CD4-positive, alpha-beta T cell (primary cell): ENCODE measurements at regions not wholly inside any gene's neighbourhood (a gene's known extent, or its start where the extent isn't known, plus 50 kb on each side); places are given as distances from the start of the nearest gene placed in this dataset.

Experiments
- ATAC-seq: fragments of 200-7000 bp; cut with Tn5 transposase; one replicate; pipeline ENCODE4 v1.10.0; 2022; ENCODE audit warnings: mild to moderate bottlenecking; ENCODE audit not compliant: poor library complexity
- CTCF ChIA-PET: fragments of 350-600 bp; sonication (Branson Sonifier 250); formaldehyde crosslinking; loops from one replicate; lab custom pipeline; 2021; ENCODE audit warnings: antibody characterized with exemption, inconsistent platforms; lab: Charles Lee
- POLR2A ChIA-PET: fragments of 350-600 bp; sonication (Branson Sonifier 250); formaldehyde crosslinking; loops from one replicate; lab custom pipeline; 2021; ENCODE audit warnings: antibody characterized with exemption, inconsistent platforms; lab: Charles Lee
- DNase-seq, 14 experiments: peaks; one replicate each; pipeline ENCODE4 v3.0.0-alpha.2; 2013 to 2020; ENCODE audit warnings: mixed read lengths in 2 of 14
- H3K27ac ChIP-seq, 2 donors: one replicate each; pipeline versions ENCODE4 v1.5.1 to v1.7.0; 2013; ENCODE audit warnings: low read length in 2 of 2, low read depth in 1 of 2, mild to moderate bottlenecking in 1 of 2
- H3K27me3 ChIP-seq, 2 experiments: 1 replicate in 1 of 2; 2 replicates in 1 of 2; pipeline versions ENCODE4 v1.6.1 to v1.7.0; 2013; ENCODE audit warnings: low read length in 2 of 2, control low read depth in 1 of 2, mild to moderate bottlenecking in 1 of 2, moderate library complexity in 1 of 2; ENCODE audit not compliant: insufficient read depth in 2 of 2, control insufficient read depth in 1 of 2
- H3K36me3 ChIP-seq: one replicate; pipeline ENCODE4 v1.6.1; 2013; ENCODE audit warnings: low read length, control low read depth; ENCODE audit not compliant: insufficient read depth
- H3K4me1 ChIP-seq: one replicate; pipeline ENCODE4 v1.6.1; 2013; ENCODE audit warnings: low read length, control low read depth; ENCODE audit not compliant: insufficient read depth
- H3K4me3 ChIP-seq: one replicate; pipeline ENCODE4 v1.5.1; 2013; ENCODE audit warnings: mild to moderate bottlenecking, low read length, moderate library complexity
- H3K9me3 ChIP-seq, 2 experiments: 1 replicate in 1 of 2; 2 replicates in 1 of 2; pipeline versions ENCODE4 v1.6.1 to v1.7.0; 2013; ENCODE audit warnings: low read length in 2 of 2, mild to moderate bottlenecking in 2 of 2, control low read depth in 1 of 2, moderate library complexity in 1 of 2; ENCODE audit not compliant: control insufficient read depth in 1 of 2, insufficient read depth in 1 of 2
- H3K27ac Mint-ChIP-seq: one replicate; pipeline ENCODE4 v1.8.0; 2020; ENCODE audit warnings: mixed read lengths
- H3K27me3 Mint-ChIP-seq: one replicate; pipeline ENCODE4 v1.8.0; 2021; ENCODE audit warnings: mixed read lengths
- H3K36me3 Mint-ChIP-seq: one replicate; pipeline ENCODE4 v1.8.0; 2021; ENCODE audit warnings: low read depth, mixed read lengths
- H3K4me1 Mint-ChIP-seq: one replicate; pipeline ENCODE4 v1.8.0; 2021; ENCODE audit warnings: low read depth, mixed read lengths
- H3K4me3 Mint-ChIP-seq: one replicate; pipeline ENCODE4 v1.8.0; 2020; ENCODE audit warnings: mild to moderate bottlenecking, mixed read lengths
- H3K9me3 Mint-ChIP-seq: one replicate; pipeline ENCODE4 v1.8.0; 2020; ENCODE audit warnings: mixed read lengths
- intact Hi-C, 2 experiments: fragments of 100-400 bp; cut with DNase I in 1 of 2; cut with micrococcal nuclease in 1 of 2; formaldehyde crosslinking; loops; one replicate each; pipeline versions ENCODE4 v1.15.1 to v1.9.0; 2023 to 2025; cut with DNase I, micrococcal nuclease
- TF ChIP-seq, protein P1 (sequence below): fragments of 200-600 bp; IDR thresholded peaks from one replicate; pipeline ENCODE4 v1.8.0; 2022; ENCODE audit warnings: antibody characterized with exemption, mild to moderate bottlenecking

DNA sequence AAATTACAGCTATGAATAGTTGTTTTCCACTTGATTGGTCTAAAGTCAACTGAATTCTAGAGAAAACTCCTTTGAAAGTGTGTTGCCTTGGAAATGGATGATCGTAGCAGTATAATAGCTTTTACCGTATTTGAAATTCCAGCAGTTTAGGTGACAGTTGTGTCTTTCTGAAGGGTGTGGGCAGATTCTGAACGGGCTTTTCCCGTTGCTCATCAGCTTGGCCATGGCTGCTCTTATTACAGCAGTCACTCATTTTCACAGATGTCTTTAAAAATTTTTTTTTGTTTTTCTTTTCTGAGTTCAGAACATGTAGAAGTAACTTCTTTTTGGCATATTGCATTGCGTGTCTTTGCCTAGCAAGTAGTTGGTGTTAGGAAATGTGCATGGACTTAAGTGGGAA lies 69.6 kb upstream of the SLC4A4 start:
- Histone ChIP-seq H3K27ac (no peak overlapping the region), H3K27me3 (no peaks in the 10 kb centered on the region), H3K9me3 (no peaks in the 10 kb centered on the region), H3K4me1 (no peaks in the 10 kb centered on the region), H3K36me3 (no peaks in the 10 kb centered on the region), H3K4me3 (no peak overlapping the region)
- H3K4me1 Mint-ChIP-seq = peaks cover 2% of the 10 kb centered on the region
- no peak overlapping the region for H3K27ac Mint-ChIP-seq
- CTCF ChIA-PET = interaction anchor here (1.3 kb wide), 1 partner anchor 11 kb away, joined by 3 read pairs; no protein-coding TSS in a partner anchor
- TF ChIP-seq, protein P1, sequence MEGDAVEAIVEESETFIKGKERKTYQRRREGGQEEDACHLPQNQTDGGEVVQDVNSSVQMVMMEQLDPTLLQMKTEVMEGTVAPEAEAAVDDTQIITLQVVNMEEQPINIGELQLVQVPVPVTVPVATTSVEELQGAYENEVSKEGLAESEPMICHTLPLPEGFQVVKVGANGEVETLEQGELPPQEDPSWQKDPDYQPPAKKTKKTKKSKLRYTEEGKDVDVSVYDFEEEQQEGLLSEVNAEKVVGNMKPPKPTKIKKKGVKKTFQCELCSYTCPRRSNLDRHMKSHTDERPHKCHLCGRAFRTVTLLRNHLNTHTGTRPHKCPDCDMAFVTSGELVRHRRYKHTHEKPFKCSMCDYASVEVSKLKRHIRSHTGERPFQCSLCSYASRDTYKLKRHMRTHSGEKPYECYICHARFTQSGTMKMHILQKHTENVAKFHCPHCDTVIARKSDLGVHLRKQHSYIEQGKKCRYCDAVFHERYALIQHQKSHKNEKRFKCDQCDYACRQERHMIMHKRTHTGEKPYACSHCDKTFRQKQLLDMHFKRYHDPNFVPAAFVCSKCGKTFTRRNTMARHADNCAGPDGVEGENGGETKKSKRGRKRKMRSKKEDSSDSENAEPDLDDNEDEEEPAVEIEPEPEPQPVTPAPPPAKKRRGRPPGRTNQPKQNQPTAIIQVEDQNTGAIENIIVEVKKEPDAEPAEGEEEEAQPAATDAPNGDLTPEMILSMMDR = no peak
- ATAC-seq = no peak
- H3K4me3 Mint-ChIP-seq = no peak overlapping the region
- H3K9me3 Mint-ChIP-seq = no peaks in the 10 kb centered on the region
- POLR2A ChIA-PET = no interaction called here
- DNase-seq = no peak
- no peaks in the 10 kb centered on the region for H3K27me3 Mint-ChIP-seq
- intact Hi-C loops = no loop called here
- no peaks in the 10 kb centered on the region for H3K36me3 Mint-ChIP-seq

GRCh38 chr4:71270901-71271300 lies 67.9 kb upstream of the SLC4A4 start:
- Histone ChIP-seq H3K27me3 (no peaks in the 10 kb centered on the region), H3K27ac (no peak overlapping the region), H3K36me3 (no peaks in the 10 kb centered on the region), H3K4me1 (peaks cover 9% of the 10 kb centered on the region), H3K9me3 (no peaks in the 10 kb centered on the region), H3K4me3 (no peak overlapping the region)
- H3K4me1 Mint-ChIP-seq = peaks cover 18% of the 10 kb centered on the region
- intact Hi-C loops = no loop called here
- ATAC-seq = no peak
- TF ChIP-seq, protein P1 = no peak
- ChIA-PET POLR2A (interaction anchor here (0.6 kb wide), 1 partner anchor 1586 kb away, joined by 3 read pairs; no protein-coding TSS in a partner anchor), CTCF (no interaction called here)
- H3K27ac Mint-ChIP-seq = no peak overlapping the region
- no peaks in the 10 kb centered on the region for H3K36me3 Mint-ChIP-seq
- no peaks in the 10 kb centered on the region for H3K27me3 Mint-ChIP-seq
- no peaks in the 10 kb centered on the region for H3K9me3 Mint-ChIP-seq
- H3K4me3 Mint-ChIP-seq = no peak overlapping the region
- DNase-seq = peak in 4 of 14 experiments; percentile 5 to 48 (median 41)

GRCh38 chr4:71272976-71273375 lies 65.8 kb upstream of the SLC4A4 start:
- Histone ChIP-seq H3K36me3 (no peaks in the 10 kb centered on the region), H3K9me3 (no peaks in the 10 kb centered on the region), H3K27ac (no peak overlapping the region), H3K4me3 (no peak overlapping the region), H3K4me1 (peaks cover 9% of the 10 kb centered on the region), H3K27me3 (no peaks in the 10 kb centered on the region)
- Mint-ChIP-seq H3K27ac (no peak overlapping the region), H3K9me3 (no peaks in the 10 kb centered on the region), H3K4me1 (peaks cover 32% of the 10 kb centered on the region), H3K4me3 (no peak overlapping the region), H3K27me3 (no peaks in the 10 kb centered on the region), H3K36me3 (no peaks in the 10 kb centered on the region)
- ATAC-seq (no peak), DNase-seq (no peak)
- ChIA-PET POLR2A (no interaction called here), CTCF (no interaction called here)
- intact Hi-C loops = no loop called here
- TF ChIP-seq, protein P1 = no peak
